ENCODE measurements at regions not wholly inside any gene's neighbourhood (a gene's known extent, or its start where the extent isn't known, plus 50 kb on each side); places are given as distances from the start of the nearest gene placed in this dataset.
"Not testable (repeated sequence)": the region's sequence is repeated elsewhere in the genome, so short reads cannot be mapped to it uniquely, and the experiment has no call there.

DNA sequence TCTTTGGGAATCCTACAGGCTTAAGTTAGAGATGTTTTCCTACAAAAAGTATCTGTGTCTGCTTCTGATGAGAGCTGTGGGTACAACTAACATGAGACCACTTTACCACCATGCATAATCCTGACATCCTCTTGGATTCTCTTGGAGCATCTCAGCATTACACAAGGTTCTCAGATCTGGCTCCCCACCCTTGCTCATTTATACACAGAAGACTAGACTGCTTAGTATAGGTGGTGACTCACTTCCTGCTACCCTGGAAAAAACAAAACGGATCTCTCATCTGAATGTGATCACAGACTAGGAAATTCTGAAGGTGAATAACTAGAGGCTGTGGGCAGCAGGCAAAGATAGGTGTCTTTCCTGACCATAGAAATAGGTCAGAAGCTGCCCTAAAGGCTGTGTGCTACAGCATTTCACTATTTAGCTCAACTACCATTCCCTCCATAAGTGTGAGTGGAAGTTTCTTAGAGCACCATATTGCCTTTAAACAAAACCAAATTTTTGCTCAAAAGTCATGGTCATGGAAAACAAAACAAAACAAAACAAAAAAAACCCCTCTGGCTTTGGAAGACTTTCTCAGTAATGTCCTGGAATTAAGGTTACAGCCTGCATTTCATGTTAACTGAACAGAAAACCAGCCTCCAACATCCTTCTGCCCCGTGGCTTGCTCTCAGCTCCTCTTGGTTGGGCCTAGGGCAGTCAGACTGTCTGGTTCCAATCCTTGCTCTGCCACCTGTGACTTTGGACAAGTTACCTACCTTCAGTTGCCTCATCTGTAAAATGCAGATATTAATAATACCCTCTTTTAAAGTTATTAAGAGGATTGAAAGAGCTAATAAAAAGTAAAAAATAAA, 75.1 kb upstream of the ZSCAN2 start:
- not testable (repeated sequence) for TF ChIP-seq CTCF, POLR2A (IDR thresholded peaks at IDR 0.05)

Measured in body of pancreas (tissue), 4 donors.